ENCODE measurements at regions not wholly inside any gene's neighbourhood (a gene's known extent, or its start where the extent isn't known, plus 50 kb on each side); places are given as distances from the start of the nearest gene placed in this dataset.

DNA sequence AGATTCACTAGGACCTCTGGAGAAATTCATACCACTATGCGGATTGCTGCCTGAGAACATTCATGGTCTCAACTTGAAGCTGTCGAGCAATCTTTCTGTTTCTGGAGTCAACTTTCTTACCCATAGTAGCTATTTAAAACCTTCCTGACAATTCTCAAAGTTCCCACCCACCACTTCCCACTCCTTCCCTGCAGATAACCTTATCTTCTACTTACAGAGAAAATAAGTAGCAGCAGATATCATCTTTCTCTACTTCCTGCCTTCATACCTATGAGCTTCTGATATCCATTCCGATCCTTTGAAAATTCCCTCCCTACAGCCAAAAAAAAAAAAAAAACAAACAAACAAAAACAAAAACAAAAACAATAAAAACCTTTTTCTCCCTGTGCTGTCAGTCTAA, 81.2 kb upstream of the CYRIA start (continued):
- TF ChIP-seq, protein P1, sequence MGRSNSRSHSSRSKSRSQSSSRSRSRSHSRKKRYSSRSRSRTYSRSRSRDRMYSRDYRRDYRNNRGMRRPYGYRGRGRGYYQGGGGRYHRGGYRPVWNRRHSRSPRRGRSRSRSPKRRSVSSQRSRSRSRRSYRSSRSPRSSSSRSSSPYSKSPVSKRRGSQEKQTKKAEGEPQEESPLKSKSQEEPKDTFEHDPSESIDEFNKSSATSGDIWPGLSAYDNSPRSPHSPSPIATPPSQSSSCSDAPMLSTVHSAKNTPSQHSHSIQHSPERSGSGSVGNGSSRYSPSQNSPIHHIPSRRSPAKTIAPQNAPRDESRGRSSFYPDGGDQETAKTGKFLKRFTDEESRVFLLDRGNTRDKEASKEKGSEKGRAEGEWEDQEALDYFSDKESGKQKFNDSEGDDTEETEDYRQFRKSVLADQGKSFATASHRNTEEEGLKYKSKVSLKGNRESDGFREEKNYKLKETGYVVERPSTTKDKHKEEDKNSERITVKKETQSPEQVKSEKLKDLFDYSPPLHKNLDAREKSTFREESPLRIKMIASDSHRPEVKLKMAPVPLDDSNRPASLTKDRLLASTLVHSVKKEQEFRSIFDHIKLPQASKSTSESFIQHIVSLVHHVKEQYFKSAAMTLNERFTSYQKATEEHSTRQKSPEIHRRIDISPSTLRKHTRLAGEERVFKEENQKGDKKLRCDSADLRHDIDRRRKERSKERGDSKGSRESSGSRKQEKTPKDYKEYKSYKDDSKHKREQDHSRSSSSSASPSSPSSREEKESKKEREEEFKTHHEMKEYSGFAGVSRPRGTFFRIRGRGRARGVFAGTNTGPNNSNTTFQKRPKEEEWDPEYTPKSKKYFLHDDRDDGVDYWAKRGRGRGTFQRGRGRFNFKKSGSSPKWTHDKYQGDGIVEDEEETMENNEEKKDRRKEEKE (IDR thresholded peaks at IDR 0.05) = no peak

DNA sequence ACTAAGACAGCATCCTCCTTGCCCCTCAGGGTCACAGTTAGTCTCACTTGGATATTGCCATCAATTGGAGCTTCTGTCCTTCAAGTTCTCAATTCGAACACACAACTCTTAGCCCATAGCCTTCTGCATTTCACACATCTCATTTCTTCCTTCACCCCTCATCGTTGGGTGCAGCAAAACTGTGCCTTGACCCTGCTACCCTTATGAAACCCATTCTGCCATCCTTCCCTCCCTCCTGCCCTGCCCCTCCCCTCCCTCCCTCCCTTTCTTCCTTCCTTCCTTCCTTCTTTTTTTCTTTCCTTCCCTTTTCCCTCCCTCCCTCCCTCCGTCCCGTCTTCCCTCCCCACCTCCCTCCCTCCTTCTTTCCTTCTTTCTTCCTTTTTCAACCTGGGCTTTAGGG, 80.7 kb upstream of the CYRIA start:
- POLR2A ChIA-PET = interaction anchor here (0.7 kb wide), 1 partner anchor 11 kb away, joined by 8 read pairs; no protein-coding TSS in a partner anchor

More for the DNA sequence above, 80.7 kb upstream of the CYRIA start:
- no peak overlapping the region for H3K4me2 ChIP-seq (ENCODE audit: control insufficient read depth, insufficient read depth)
- intact Hi-C loops (cut with micrococcal nuclease; ENCODE audit: unreplicated experiment) = no loop called here
- ChIA-PET SMC1A (ENCODE audit: uncharacterized antibody, unreplicated experiment) (interaction anchor here (0.7 to 1.6 kb wide), 4 partner anchors 10 to 47 kb away, joined by 3 to 5 read pairs (median 3); no protein-coding TSS in a partner anchor), CTCF (interaction anchor here (0.6 to 1.5 kb wide), 4 partner anchors 8 to 142 kb away, joined by 3 to 4 read pairs (median 4); no protein-coding TSS in a partner anchor), RAD21 (ENCODE audit: unreplicated experiment) (interaction anchor here (2.2 kb wide), 1 partner anchor 28 kb away, joined by 7 read pairs; no protein-coding TSS in a partner anchor)
- no peak overlapping the region for H3K27ac ChIP-seq (ENCODE audit: control insufficient read depth, insufficient read depth)
- DNase-seq (ENCODE audit: low read depth, low spot score) = no peak
- no peaks in the 10 kb centered on the region for H3K36me3 ChIP-seq (ENCODE audit: control insufficient read depth in 2 of 2, insufficient read depth in 2 of 2, low read length in 1 of 2)
- in situ Hi-C loops (cut with MboI) = no loop called here
- BruUV-seq (replicated peaks) = no TSS peak
- H3K9ac ChIP-seq (ENCODE audit: control insufficient read depth, insufficient read depth, low read length) = no peak overlapping the region
- no peaks in the 10 kb centered on the region for H3K4me1 ChIP-seq (ENCODE audit: control insufficient read depth, insufficient read depth, low read length)
- no peak for ATAC-seq
- WGBS (ENCODE audit: insufficient coverage, insufficient replicate concordance, low lambda C conversion rate, missing lambda C conversion rate) = 19% methylated on average over 3 of the region's 4 CpGs
- no peak for FAIRE-seq
- H3K9me3 ChIP-seq (replicated peaks; ENCODE audit: control insufficient read depth, insufficient read depth, low read length) = no peaks in the 10 kb centered on the region
- H4K20me1 ChIP-seq (ENCODE audit: control insufficient read depth, insufficient read depth) = no peaks in the 10 kb centered on the region
- H3K27me3 ChIP-seq (replicated peaks in 1 of 2; ENCODE audit: control insufficient read depth in 2 of 2, insufficient read depth in 2 of 2, low read length in 1 of 2) = peaks cover 0 to 2% of the 10 kb centered on the region in 2 experiments; a peak in 2 of 4 replicates
- no peak overlapping the region for H2AFZ ChIP-seq (ENCODE audit: control insufficient read depth, low read depth, low read length)
- no peak overlapping the region for H3K4me3 ChIP-seq
- TF ChIP-seq YBX1 (IDR thresholded peaks at IDR 0.05) (no peak), RAD51 (IDR thresholded peaks at IDR 0.05) (no peak), CBFB (IDR thresholded peaks at IDR 0.05; ENCODE audit: low read depth) (no peak), NFYB (IDR thresholded peaks at IDR 0.05; ENCODE audit: insufficient read depth, low read depth, low read length) (no peak), SIX5 (IDR thresholded peaks at IDR 0.05; ENCODE audit: low read depth, low read length, severe bottlenecking) (no peak), SRF (IDR thresholded peaks at IDR 0.05; ENCODE audit: low read depth in 2 of 2, low read length in 2 of 2) (no peak), IKZF1 (conservative IDR thresholded peaks at IDR 0.05) (no peak), ZNF24 (IDR thresholded peaks at IDR 0.05) (no peak)
- TF ChIP-seq, protein P2, sequence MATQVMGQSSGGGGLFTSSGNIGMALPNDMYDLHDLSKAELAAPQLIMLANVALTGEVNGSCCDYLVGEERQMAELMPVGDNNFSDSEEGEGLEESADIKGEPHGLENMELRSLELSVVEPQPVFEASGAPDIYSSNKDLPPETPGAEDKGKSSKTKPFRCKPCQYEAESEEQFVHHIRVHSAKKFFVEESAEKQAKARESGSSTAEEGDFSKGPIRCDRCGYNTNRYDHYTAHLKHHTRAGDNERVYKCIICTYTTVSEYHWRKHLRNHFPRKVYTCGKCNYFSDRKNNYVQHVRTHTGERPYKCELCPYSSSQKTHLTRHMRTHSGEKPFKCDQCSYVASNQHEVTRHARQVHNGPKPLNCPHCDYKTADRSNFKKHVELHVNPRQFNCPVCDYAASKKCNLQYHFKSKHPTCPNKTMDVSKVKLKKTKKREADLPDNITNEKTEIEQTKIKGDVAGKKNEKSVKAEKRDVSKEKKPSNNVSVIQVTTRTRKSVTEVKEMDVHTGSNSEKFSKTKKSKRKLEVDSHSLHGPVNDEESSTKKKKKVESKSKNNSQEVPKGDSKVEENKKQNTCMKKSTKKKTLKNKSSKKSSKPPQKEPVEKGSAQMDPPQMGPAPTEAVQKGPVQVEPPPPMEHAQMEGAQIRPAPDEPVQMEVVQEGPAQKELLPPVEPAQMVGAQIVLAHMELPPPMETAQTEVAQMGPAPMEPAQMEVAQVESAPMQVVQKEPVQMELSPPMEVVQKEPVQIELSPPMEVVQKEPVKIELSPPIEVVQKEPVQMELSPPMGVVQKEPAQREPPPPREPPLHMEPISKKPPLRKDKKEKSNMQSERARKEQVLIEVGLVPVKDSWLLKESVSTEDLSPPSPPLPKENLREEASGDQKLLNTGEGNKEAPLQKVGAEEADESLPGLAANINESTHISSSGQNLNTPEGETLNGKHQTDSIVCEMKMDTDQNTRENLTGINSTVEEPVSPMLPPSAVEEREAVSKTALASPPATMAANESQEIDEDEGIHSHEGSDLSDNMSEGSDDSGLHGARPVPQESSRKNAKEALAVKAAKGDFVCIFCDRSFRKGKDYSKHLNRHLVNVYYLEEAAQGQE (IDR thresholded peaks at IDR 0.05; ENCODE audit: low read depth, low read length) = no peak
- H3K79me2 ChIP-seq (ENCODE audit: control insufficient read depth, insufficient read depth, low read length) = no peaks in the 10 kb centered on the region
